ENCODE measurements at regions not wholly inside any gene's neighbourhood (a gene's known extent, or its start where the extent isn't known, plus 50 kb on each side); places are given as distances from the start of the nearest gene placed in this dataset.

GRCh38 chr12:3945671-3946070 is 72.5 kb upstream of the PARP11 start:
- H3K79me2 ChIP-seq (ENCODE audit: insufficient read depth, low read depth): no peaks in the 10 kb centered on the region
- H2AFZ ChIP-seq (ENCODE audit: low read depth): no peak overlapping the region
- no peaks in the 10 kb centered on the region for H3K27me3 ChIP-seq (ENCODE audit: insufficient read depth, low read depth)
- H3K27ac ChIP-seq: no peak overlapping the region
- H4K20me1 ChIP-seq (ENCODE audit: insufficient read depth): no peaks in the 10 kb centered on the region
- H3K36me3 ChIP-seq (ENCODE audit: insufficient read depth): no peaks in the 10 kb centered on the region
- H3K4me2 ChIP-seq: no peak overlapping the region
- H3K4me1 ChIP-seq (ENCODE audit: low read depth, poor library complexity, severe bottlenecking): no peaks in the 10 kb centered on the region
- H3K4me3 ChIP-seq (IDR thresholded peaks at IDR 0.05; ENCODE audit: insufficient read depth, low read depth, low read length): no peak overlapping the region
- no peak overlapping the region for H3K9ac ChIP-seq
- no peak for TF ChIP-seq CTCF (conservative IDR thresholded peaks at IDR 0.05; ENCODE audit: low read depth, low read length)

GRCh38 chr12:3944620-3945019 is 71.4 kb upstream of the PARP11 start:
- H3K36me3 ChIP-seq (ENCODE audit: insufficient read depth): no peaks in the 10 kb centered on the region
- H3K27ac ChIP-seq: no peak overlapping the region
- H2AFZ ChIP-seq (ENCODE audit: low read depth): no peak overlapping the region
- no peak overlapping the region for H3K4me2 ChIP-seq
- no peak overlapping the region for H3K4me3 ChIP-seq (IDR thresholded peaks at IDR 0.05; ENCODE audit: insufficient read depth, low read depth, low read length)
- TF ChIP-seq CTCF (conservative IDR thresholded peaks at IDR 0.05; ENCODE audit: low read depth, low read length): no peak
- H3K9ac ChIP-seq: no peak overlapping the region
- no peaks in the 10 kb centered on the region for H3K27me3 ChIP-seq (ENCODE audit: insufficient read depth, low read depth)
- H3K4me1 ChIP-seq (ENCODE audit: low read depth, poor library complexity, severe bottlenecking): no peaks in the 10 kb centered on the region
- no peaks in the 10 kb centered on the region for H3K79me2 ChIP-seq (ENCODE audit: insufficient read depth, low read depth)
- no peaks in the 10 kb centered on the region for H4K20me1 ChIP-seq (ENCODE audit: insufficient read depth)

- Histone ChIP-seq H3K4me1 (ENCODE audit: low read depth, poor library complexity, severe bottlenecking) (peaks cover 10% of the 10 kb centered on the region), H4K20me1 (ENCODE audit: insufficient read depth) (no peaks in the 10 kb centered on the region), H3K4me3 (IDR thresholded peaks at IDR 0.05; ENCODE audit: insufficient read depth, low read depth, low read length) (no peak overlapping the region), H3K4me2 (no peak overlapping the region), H3K27me3 (ENCODE audit: insufficient read depth, low read depth) (no peaks in the 10 kb centered on the region), H2AFZ (ENCODE audit: low read depth) (no peak overlapping the region), H3K36me3 (ENCODE audit: insufficient read depth) (no peaks in the 10 kb centered on the region), H3K79me2 (ENCODE audit: insufficient read depth, low read depth) (no peaks in the 10 kb centered on the region), H3K27ac (no peak overlapping the region), H3K9ac (no peak overlapping the region)
- TF ChIP-seq CTCF (conservative IDR thresholded peaks at IDR 0.05; ENCODE audit: low read depth, low read length): no peak
Observed at GRCh38 chr12:3938042-3938544, 64.9 kb upstream of the PARP11 start.

GRCh38 chr12:3935078-3935477 is 61.9 kb upstream of the PARP11 start:
- no peaks in the 10 kb centered on the region for H4K20me1 ChIP-seq (ENCODE audit: insufficient read depth)
- H3K4me3 ChIP-seq (IDR thresholded peaks at IDR 0.05; ENCODE audit: insufficient read depth, low read depth, low read length): no peak overlapping the region
- H3K36me3 ChIP-seq (ENCODE audit: insufficient read depth): no peaks in the 10 kb centered on the region
- TF ChIP-seq CTCF (conservative IDR thresholded peaks at IDR 0.05; ENCODE audit: low read depth, low read length): no peak
- no peak overlapping the region for H3K9ac ChIP-seq
- H3K27ac ChIP-seq: peak overlapping the region; percentile 21; the same call in 1 of the 2 replicates
- no peak overlapping the region for H2AFZ ChIP-seq (ENCODE audit: low read depth)
- H3K4me2 ChIP-seq: peak overlapping the region; percentile 53
- no peaks in the 10 kb centered on the region for H3K27me3 ChIP-seq (ENCODE audit: insufficient read depth, low read depth)
- peaks cover 10% of the 10 kb centered on the region for H3K4me1 ChIP-seq (ENCODE audit: low read depth, poor library complexity, severe bottlenecking)
- no peaks in the 10 kb centered on the region for H3K79me2 ChIP-seq (ENCODE audit: insufficient read depth, low read depth)

Data from KMS-11 (cell line).